ENCODE measurements at regions not wholly inside any gene's neighbourhood (a gene's known extent, or its start where the extent isn't known, plus 50 kb on each side); places are given as distances from the start of the nearest gene placed in this dataset.
A peak's percentile ranks its signal among the peaks of the same experiment; 100 is the strongest.

GRCh38 chr2:150011161-150011730 lies 423.7 kb upstream of the MMADHC start:
- no peak for DNase-seq (ENCODE audit: low read depth, low spot score)

GRCh38 chr2:150008901-150009300 lies 421.3 kb upstream of the MMADHC start:
- DNase-seq (ENCODE audit: low read depth, low spot score): no peak

- no peak for DNase-seq (ENCODE audit: low read depth, low spot score)
These were observed 420.3 kb upstream of the MMADHC start for GRCh38 chr2:150007815-150008430.

- DNase-seq (ENCODE audit: low read depth, low spot score): no peak
These were observed 419.0 kb upstream of the MMADHC start for GRCh38 chr2:150006591-150006990.

- no peak for DNase-seq (ENCODE audit: low read depth, low spot score)
These were observed 416.0 kb upstream of the MMADHC start for GRCh38 chr2:150003544-150003943.

GRCh38 chr2:150001788-150002187 lies 414.2 kb upstream of the MMADHC start:
- DNase-seq (ENCODE audit: low read depth, low spot score): no peak

GRCh38 chr2:149996901-149997300 lies 409.3 kb upstream of the MMADHC start:
- DNase-seq (ENCODE audit: low read depth, low spot score): no peak

GRCh38 chr2:149994057-149994728 lies 406.6 kb upstream of the MMADHC start:
- no peak for DNase-seq (ENCODE audit: low read depth, low spot score)

GRCh38 chr2:149993316-149993715 lies 405.7 kb upstream of the MMADHC start:
- DNase-seq (ENCODE audit: low read depth, low spot score): no peak

GRCh38 chr2:149991576-149991975 lies 404.0 kb upstream of the MMADHC start:
- no peak for DNase-seq (ENCODE audit: low read depth, low spot score)

GRCh38 chr2:149990965-149991364 lies 403.4 kb upstream of the MMADHC start:
- DNase-seq (ENCODE audit: low read depth, low spot score): no peak

GRCh38 chr2:149989447-149990063 lies 402.0 kb upstream of the MMADHC start:
- no peak for DNase-seq (ENCODE audit: low read depth, low spot score)

GRCh38 chr2:149988361-149988760 lies 400.8 kb upstream of the MMADHC start:
- DNase-seq (ENCODE audit: low read depth, low spot score): no peak

- DNase-seq (ENCODE audit: low read depth, low spot score): no peak
These were observed 399.3 kb upstream of the MMADHC start for GRCh38 chr2:149986861-149987260.

- DNase-seq (ENCODE audit: low read depth, low spot score): no peak
These were observed 396.7 kb upstream of the MMADHC start for GRCh38 chr2:149984311-149984710.

- DNase-seq (ENCODE audit: low read depth, low spot score): no peak
These were observed 384.5 kb upstream of the MMADHC start for GRCh38 chr2:149972066-149972465.

- no peak for DNase-seq (ENCODE audit: low read depth, low spot score)
These were observed 367.5 kb upstream of the MMADHC start for GRCh38 chr2:149954981-149955600.

GRCh38 chr2:149953627-149954026 lies 366.1 kb upstream of the MMADHC start:
- no peak for DNase-seq (ENCODE audit: low read depth, low spot score)

GRCh38 chr2:149931486-149931885 lies 343.9 kb upstream of the MMADHC start:
- DNase-seq (ENCODE audit: low read depth, low spot score): no peak

GRCh38 chr2:149928011-149928410 lies 340.4 kb upstream of the MMADHC start:
- DNase-seq (ENCODE audit: low read depth, low spot score): no peak

GRCh38 chr2:149926149-149926548 lies 338.6 kb upstream of the MMADHC start:
- peak; percentile 24 for DNase-seq (ENCODE audit: low read depth, low spot score)

GRCh38 chr2:149924549-149925213 lies 337.1 kb upstream of the MMADHC start:
- no peak for DNase-seq (ENCODE audit: low read depth, low spot score)

Data from smooth muscle cell of the brain vasculature (primary cell).